GF-D8 (cell line): ENCODE measurements at regions not wholly inside any gene's neighbourhood (a gene's known extent, or its start where the extent isn't known, plus 50 kb on each side); places are given as distances from the start of the nearest gene placed in this dataset.
"Not testable (repeated sequence)": the region's sequence is repeated elsewhere in the genome, so short reads cannot be mapped to it uniquely, and the experiment has no call there.

Experiments
- DNase-seq: peaks from one replicate; lab custom pipeline; 2025; lab: John Stamatoyannopoulos, UW

- DNase-seq = no peak
Observed at GRCh38 chr1:101483982-101484688, 247.3 kb downstream of the S1PR1 start.

- DNase-seq = no peak
Observed at GRCh38 chr1:101484689-101485338, 248.0 kb downstream of the S1PR1 start.

- DNase-seq = no peak
Observed at GRCh38 chr1:101485712-101486111, 248.9 kb downstream of the S1PR1 start.

- not testable (repeated sequence) for DNase-seq
Observed at GRCh38 chr1:101492144-101492543, 255.3 kb downstream of the S1PR1 start.

- not testable (repeated sequence) for DNase-seq
Observed at GRCh38 chr1:101493920-101494319, 257.1 kb downstream of the S1PR1 start.

- no peak for DNase-seq
Observed at GRCh38 chr1:101496109-101496508, 259.3 kb downstream of the S1PR1 start.

- DNase-seq = no peak
Observed at GRCh38 chr1:101497881-101498559, 261.2 kb downstream of the S1PR1 start.

GRCh38 chr1:101504106-101504505, 267.3 kb downstream of the S1PR1 start:
- not testable (repeated sequence) for DNase-seq

- not testable (repeated sequence) for DNase-seq
Observed at GRCh38 chr1:101505240-101505639, 268.4 kb downstream of the S1PR1 start.

GRCh38 chr1:101506541-101507164, 269.8 kb downstream of the S1PR1 start:
- no peak for DNase-seq

- DNase-seq = no peak
Observed at GRCh38 chr1:101507547-101507971, 270.7 kb downstream of the S1PR1 start.

GRCh38 chr1:101508913-101509312, 272.1 kb downstream of the S1PR1 start:
- no peak for DNase-seq

GRCh38 chr1:101509370-101509769, 272.6 kb downstream of the S1PR1 start:
- no peak for DNase-seq

- no peak for DNase-seq
Observed at GRCh38 chr1:101511202-101511891, 274.5 kb downstream of the S1PR1 start.

GRCh38 chr1:101520302-101520701, 283.5 kb downstream of the S1PR1 start:
- no peak for DNase-seq

- DNase-seq = no peak
Observed at GRCh38 chr1:101522486-101522885, 285.7 kb downstream of the S1PR1 start.

GRCh38 chr1:101526813-101527212, 290.0 kb downstream of the S1PR1 start:
- no peak for DNase-seq

- no peak for DNase-seq
Observed at GRCh38 chr1:101532377-101532776, 295.6 kb downstream of the S1PR1 start.

- DNase-seq = no peak
Observed at GRCh38 chr1:101540161-101540560, 303.3 kb downstream of the S1PR1 start.

- DNase-seq = no peak
Observed at GRCh38 chr1:101546885-101547284, 310.1 kb downstream of the S1PR1 start.

GRCh38 chr1:101547357-101547756, 310.5 kb downstream of the S1PR1 start:
- no peak for DNase-seq

- no peak for DNase-seq
Observed at GRCh38 chr1:101548376-101548775, 311.6 kb downstream of the S1PR1 start.
